HG03045 (cell line): ENCODE measurements at regions not wholly inside any gene's neighbourhood (a gene's known extent, or its start where the extent isn't known, plus 50 kb on each side); places are given as distances from the start of the nearest gene placed in this dataset.

Source experiments
- ATAC-seq: cut with Tn5 transposase; IDR thresholded peaks from one replicate; pipeline ENCODE4 v1.9.1; 2021; ENCODE audit warnings: mild to moderate bottlenecking, moderate library complexity; ENCODE audit not compliant: unreplicated experiment

DNA sequence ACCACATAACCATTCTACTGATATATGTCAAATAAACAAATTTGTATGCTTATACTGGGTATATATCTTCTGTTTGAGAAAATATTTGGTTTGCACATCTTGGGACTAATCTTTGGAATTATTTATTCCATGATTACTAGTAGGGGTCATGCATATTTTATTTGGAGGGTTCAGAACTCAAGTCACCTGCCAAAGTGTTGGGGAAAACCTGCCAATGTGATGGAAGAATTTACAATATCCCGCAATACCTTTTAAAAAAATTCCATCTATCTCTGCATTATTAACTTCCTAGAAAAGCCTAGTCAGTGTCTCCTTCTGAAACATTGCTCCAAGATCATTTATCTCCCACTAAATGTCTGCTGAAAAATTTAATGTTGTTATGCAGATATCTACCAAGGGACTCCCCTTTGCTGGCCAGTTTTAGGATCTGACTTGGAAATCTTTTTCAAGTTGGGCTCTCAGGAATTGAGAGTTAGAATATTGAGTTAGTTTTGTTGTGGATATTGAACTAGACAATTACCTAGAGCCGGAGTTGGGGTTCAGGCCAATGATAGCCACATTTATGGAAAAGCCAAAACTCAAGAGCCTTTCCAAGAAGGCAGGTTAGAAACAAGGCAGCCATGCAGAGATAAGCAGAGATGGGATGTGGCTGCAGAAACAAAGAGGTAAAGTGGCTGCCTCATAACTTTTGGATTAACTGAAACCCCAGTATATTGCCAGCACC, 425.2 kb downstream of the ADAMTS20 start:
- no peak for ATAC-seq

DNA sequence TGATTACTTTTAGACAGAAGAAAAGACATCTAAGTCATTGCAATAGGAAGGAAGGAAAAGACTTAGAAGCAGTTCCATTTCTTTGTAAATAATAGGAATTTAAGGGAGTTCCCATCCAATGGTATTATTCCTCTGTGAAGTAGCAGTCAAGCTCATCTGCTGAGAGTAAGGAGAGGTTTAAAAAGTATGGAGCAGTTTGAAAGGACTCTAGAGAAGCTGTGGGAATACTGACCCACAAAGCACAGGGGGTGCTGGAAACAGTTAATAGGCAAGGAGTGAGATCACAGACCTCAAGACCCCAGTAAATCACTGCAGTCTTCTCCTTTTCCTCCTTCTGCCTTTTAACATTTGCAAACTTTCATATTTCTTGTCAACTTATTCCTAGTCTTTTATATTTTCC, 428.5 kb downstream of the ADAMTS20 start:
- ATAC-seq, result no peak

DNA sequence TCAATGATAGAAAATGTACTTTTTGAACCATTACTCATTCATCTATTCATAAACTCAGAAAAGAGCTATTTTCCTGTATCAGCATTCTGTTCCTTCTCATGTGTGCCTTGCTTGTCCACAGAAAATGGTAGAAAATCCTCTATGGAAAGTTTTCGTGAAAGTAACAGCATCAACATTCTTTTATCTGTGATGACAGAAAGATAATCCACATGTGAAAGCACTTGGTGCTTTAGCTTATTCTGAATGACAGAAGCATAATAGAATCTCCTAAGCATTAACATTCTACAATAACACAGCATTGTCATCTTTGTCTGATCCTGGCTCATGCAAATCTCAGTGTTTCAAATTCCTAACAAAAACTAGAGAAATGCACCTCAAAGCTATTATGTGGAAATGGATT, 431.9 kb downstream of the ADAMTS20 start:
- ATAC-seq, result no peak

DNA sequence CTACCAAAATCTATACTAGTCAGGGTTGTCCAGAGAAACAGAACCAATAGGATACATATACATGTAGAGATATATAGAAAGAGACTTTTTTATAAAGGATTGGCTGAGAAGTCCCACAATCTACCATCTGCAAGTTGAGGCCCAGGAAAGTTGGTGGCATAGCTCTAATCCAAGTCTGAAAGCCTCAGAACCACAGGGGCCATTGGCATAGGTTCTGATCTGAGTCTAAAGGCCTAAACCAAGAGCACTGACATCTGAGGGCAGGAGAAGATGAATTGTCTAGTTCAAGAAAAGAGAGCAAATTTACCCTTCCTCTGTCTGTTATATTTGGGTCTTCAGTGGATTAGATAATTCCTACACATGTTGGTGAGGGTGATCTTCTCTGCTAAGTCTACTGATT, 433.1 kb downstream of the ADAMTS20 start:
- no peak for ATAC-seq

DNA sequence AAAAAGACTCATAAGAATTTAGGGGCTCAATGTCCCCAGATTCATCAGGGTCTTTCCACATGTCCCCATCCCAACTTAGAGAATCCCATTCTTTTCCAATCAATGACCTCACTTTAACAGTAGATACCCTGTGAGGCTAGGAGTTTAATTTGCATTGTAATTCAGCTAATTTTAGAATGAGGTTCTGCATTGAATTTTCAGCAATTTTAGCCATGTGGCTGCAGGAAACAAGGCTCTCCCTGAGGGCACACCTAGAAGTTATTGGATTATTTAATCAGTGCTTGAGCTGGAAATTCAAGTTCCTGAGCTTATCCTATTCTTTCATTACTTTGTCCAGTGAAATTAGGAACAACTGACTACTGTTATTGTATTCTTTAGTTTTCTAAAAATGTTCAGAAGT, 433.8 kb downstream of the ADAMTS20 start:
- no peak for ATAC-seq

DNA sequence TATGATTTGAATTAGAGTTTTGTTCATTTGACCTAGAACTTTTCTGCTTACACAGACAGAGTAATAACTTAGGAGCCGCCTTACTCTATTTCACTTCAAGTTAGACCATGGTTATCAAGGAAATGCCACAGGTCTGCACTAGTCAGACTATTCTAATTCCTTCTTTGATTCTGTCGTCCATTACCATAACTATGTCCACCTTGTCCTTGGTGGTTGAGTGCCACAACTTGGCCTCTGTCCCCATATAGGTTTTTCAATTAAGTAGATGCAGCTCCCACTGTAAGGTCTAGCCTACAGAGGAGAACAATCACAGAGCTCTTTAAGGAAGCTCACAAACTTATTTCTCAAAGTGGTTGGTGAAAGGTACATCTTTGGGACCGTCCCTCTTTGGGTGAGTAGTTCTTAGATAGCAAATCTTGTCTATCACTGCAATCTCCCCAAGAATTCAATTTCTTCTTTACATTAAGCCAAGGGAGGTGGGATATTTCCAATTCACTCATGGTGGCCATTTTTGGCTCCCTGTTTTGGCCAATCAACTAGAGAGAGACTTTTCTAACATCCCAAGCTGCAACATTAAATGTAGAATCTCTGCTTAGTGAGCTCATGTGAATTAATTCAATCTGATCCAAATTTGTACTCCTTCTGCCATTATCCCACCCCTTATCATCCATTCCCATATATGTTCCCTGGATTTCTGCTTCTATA, 434.6 kb downstream of the ADAMTS20 start:
- no peak for ATAC-seq

DNA sequence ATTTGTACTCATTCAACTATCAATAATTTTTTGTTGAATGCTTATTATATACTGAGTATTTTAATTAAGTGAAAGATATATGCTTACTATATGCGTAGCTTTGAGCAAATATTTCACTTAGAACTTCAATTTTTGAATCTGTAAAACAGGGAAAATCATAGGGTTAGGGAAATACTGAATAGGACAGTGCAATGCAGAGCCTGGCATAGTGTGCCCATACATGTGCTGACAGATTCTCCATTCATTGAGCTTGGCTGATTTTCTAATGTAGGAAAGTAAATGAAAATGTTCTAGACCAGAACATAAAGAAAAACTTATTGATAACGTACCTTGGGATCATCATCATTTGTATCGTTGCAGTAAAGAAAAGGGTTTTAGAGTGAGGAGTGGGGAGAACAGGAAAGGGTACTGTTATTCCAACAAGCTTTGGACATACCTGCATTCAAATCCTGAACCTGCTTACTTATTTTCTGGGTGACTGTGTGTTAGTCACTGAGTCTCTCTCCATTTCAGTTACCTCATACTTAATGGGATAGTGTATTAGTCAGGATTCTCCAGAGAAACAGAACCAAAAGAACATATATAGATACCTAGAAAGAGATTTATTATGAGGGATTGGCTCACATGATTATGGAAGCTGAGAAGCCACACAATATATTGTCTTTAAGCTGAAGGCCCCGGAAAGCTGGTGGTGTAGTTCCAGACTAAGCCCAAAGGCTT, 436.4 kb downstream of the ADAMTS20 start:
- no peak for ATAC-seq

DNA sequence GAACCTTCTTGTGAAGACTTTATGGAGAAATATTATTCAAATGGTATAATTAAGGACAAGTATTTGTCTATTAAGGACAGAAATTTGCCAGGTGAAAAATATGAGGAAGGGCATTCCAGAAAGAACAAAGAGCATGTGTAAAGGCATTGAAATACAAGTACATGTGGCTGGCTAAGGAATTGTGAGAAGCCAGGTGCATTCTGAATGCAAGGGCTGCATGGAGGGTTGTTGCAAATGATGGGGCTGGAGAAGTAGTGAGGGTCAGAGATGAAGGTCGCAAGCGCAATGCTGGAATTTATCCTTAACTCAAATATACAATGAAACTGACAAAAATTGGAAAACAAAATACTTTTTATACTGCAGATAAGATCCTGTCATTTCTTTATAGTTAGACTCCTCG, 437.7 kb downstream of the ADAMTS20 start:
- ATAC-seq, result no peak

DNA sequence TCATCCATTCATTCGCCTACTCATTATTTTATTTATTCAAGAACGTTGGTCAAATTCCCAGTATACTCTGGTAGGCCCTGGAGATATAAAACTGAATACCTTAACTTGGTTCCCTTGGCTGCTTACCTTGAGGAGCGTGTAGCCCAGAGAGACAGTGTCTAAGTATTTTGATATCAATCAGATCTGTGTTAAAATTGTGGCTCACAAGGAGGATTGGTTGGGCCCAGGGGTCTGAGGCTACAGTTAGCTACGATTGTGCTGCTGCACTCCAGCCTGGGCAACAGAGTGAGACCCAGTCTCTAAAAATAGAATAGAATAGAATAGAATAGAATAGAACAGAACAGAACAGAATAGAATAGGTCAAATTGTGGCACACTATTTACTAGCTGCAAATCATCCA, 438.4 kb downstream of the ADAMTS20 start:
- no peak for ATAC-seq

DNA sequence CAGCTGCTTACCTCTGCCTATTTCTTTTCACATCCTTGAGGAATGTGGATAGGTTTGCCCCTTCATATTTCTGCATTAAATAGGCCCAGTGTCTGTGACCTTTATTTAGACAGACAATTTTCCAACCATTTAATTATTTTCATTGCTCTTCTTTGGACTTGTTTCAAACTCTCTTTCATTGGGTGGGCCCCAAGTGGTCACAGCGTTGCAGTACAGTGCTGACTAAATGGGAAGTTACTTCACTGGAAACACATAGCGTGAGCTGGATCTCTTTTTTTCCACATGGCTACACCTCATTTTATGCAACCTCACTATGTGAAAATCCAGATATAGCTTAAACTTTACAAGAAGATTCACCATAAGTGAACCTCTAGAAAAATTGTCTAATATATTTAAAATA, 438.9 kb downstream of the ADAMTS20 start:
- ATAC-seq, result no peak

DNA sequence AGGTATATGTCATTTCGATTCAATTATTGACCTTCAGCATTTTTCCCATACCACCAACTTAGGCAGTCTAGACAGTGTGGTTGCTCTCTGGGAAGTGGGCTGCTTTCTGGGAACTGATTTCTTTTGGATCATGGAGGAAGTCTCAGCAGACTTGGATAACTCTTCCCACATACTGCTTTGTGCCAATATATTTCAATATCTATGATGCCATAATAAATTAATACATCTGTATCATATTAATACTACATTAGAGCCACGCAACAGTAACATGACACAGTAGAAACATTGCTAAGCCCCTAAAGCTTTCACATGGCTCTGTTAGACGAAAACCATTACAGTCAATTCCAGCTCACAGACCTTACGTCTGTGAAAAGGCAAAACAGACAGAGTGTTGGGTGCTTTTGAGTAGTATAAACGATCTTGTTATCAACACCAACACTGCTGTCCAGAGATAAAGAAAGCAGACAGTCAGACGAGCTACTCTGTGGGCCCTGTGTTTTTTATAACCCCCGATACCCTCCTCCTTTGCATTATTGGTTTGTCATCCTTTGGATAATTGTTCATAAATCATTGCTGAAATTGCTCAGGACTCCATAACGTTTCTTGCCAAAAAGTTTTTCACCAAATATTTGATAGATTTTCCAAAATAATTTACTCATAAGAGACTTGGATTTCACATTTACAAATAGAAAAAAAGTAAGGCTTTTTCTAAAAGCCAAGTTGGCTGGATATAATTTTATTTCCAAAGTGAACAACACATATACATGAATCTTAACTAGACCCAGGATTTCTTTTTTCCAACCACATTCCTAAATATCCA, 439.7 kb downstream of the ADAMTS20 start:
- ATAC-seq, result no peak

DNA sequence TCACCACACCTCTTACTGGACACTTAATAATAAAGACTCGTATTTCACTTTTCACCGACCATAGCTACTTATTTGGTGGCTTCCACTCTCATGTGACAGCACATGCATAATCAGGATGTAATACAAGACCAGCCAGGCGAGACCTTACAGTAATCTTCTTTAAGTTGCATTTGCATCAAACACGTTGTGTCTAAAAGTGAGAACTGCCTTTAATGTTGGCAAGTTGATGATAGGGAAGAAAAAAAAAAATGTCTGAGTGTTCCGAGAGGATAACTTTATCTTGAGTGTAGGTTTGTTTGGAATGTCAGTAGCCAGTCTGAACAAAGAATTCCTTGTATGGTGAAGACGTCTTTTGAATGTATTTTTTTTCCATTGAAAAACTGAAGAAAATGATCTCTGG, 440.4 kb downstream of the ADAMTS20 start:
- ATAC-seq, result no peak

DNA sequence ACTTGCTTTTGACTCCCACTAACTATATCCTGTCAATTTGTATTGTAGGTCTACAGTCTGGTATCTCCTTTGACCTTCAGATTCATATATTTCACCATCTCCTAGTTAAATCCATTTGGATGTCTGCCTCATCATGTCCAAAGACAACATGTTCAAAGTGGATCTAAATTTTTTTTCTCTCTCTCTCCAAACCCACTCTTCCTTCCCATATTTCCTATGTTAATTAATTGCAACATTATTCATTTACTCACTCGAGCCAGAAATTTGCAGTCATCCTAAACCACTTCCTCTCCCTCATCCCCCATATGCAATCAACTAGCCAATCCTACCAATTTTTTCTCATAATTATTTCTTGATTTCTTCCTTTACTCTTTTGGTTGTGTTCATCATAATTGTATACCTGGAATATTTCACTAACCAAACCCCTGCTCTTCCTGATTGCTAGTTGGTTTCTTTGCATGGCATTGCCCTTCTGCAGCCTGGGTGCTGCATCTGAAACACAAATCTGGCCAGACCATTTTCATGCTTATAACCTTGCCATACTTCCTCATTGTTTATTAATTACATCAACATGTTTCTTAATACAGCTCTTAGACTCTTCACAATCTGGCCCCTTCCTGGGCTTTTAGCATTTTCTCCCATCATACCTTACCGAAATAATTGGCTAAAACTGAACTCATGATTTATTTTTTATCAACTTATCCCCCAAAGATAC, 442.2 kb downstream of the ADAMTS20 start:
- no peak for ATAC-seq

DNA sequence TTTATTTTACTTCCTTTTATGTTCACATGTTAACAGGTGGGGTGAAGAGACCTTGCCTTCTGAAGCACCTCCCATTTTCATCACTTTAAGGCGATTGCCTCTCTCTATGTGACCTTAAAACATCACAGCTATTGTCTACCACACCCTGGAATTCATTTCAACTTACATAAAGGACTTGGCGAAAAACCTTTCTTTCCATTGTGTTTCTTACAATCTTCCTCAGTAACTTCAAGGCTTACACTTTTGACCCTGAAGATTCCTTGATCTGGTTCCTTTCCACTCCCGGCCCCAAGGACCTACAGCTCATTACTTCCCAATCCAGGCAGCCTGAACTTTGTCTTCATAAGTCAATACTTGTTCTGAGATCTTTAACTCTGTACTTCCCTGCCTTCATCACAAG, 443.3 kb downstream of the ADAMTS20 start:
- ATAC-seq, result no peak

DNA sequence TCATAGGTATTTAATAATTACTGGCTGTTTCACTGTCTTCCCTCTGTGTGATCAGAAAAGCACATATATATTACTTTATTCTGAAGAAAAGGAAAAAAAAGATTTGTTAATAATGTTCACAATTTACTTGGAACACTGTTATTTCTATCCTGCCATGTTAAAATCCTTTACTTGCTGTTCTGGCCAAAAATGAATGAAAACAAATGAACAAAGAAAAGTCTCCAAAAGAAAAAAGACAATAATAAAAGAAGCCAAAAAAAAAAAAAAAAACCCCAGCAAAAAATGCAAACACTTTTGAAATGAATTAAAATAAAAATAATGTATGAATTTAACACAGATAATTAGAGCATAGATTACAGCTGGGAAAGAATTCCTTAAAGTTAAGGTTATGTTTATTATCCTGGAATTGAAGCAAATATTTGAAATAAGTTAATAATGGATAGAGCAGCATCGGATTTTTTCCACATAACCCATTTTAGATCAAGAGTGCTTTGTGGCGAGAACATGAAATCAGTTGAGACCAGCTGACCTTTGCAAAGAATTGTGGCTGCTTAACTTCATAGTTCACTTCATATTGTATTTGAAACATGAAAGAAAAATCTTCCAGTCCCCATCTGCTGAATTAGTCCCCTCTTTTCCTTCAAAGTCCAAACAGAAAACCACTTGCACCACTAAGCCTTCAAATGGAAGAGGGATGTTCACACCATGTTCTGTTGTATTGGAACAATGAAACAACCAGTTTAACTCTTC, 444.8 kb downstream of the ADAMTS20 start:
- ATAC-seq, result no peak

DNA sequence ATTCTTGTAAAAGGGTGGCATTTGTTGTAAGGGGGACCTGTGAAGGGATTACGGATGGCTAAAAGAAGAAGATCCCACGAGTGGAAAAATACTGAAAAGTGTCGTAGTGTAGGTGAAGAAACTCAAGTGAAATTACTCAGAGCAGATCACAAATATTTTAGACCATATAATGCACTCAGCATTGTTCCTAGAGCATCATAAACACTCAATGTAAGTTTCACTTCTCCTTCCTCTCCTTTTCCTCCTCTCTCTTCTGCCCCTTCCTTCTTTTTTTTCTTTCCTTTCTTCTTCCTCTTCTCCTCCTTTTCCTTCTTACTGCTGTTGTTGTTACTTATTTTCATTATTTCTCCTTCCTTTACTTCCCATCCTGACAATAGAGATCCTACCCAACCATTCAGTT, 445.6 kb downstream of the ADAMTS20 start:
- ATAC-seq, result no peak

DNA sequence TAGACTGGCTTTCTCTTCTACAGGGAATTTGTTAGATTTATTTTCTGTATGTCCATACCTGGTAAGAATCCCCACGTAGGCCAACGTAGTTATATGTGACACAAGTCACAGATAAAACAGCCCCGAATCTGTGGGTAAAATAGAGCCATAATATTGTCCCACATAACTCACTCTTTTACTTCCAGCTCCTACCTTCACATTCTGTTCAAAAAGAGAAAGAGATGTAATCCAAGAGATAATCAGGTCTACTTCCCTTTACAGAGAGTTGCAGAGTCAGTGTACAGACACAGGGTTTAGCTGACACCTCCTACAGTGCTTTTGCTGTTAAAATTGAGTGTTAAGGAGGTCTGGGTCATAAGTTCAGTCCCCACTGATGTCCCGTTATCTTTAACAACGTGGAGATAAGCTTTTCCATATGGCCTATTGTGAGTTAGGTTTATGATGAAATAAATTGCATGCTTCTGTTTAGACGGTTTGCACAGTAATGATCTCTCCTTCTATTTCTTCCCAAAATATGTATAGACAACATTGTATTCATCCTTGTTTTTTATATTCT, 446.5 kb downstream of the ADAMTS20 start:
- no peak for ATAC-seq

DNA sequence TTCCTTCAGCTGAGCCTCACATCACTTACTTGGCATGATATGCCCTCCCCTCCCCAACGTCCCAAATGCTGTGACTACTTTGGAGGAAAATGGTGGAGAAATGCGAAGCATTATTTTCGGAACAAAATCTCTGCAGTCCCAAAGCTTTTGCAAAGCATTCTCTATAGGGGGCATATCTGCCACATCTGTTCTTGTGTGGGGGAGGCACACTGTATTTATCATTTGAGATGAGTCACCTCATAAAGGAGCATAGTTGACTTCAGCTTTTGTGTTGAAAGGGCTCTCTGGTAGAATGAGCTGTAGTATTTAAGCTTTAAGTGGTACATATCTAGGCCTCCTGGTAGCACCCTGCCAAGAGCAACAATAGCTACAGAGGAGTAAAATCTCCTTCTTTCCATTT, 447.5 kb downstream of the ADAMTS20 start:
- no peak for ATAC-seq

DNA sequence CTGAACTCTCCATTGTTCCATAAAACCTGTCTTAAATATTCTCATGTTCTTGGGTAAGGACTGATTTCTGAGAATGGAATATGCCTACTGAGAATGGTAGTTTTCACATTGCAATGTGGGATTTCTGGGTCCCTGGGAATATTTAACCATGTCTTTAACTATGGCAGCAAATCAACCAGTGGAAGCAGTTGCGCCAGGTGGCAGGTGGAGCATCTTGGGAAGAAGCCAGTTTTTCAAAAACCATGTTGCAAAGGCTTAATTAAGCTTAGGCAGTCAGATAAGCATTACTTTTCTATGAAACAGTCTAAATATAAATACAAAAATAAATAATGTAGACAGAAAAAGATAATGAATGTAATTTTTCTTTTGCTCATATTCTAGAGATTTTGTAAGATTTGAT, 448.1 kb downstream of the ADAMTS20 start:
- ATAC-seq, result no peak
